Activated CD4-positive, alpha-beta T cell treated with anti-CD3 and anti-CD28 coated beads, Interleukin-2, amount 50 U/mL, for 16 hours (primary cell): ENCODE measurements at regions not wholly inside any gene's neighbourhood (a gene's known extent, or its start where the extent isn't known, plus 50 kb on each side); places are given as distances from the start of the nearest gene placed in this dataset.

Experiments
- DNase-seq: peaks from one replicate; pipeline ENCODE4 v3.0.0-alpha.2; 2020

DNA sequence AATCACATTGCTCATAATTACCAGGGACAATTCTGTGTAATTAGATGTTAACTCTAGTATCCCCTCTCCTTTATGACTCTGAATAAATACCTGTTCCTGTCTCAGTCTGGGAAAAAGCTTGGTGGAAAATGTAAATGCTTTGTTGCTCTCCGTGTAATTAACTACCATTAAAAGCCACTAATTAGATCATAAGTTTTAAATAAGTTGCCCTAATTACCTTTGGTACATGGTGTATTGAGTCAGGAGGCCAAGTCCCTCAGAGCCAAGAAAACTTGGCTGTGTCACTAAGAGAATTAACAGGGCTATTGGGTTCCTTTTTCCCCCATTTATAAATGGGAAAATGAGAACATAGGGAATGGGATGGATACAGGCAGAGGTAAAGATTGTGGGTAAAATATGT lies 617.6 kb downstream of the TLR4 start:
- DNase-seq, result no peak

DNA sequence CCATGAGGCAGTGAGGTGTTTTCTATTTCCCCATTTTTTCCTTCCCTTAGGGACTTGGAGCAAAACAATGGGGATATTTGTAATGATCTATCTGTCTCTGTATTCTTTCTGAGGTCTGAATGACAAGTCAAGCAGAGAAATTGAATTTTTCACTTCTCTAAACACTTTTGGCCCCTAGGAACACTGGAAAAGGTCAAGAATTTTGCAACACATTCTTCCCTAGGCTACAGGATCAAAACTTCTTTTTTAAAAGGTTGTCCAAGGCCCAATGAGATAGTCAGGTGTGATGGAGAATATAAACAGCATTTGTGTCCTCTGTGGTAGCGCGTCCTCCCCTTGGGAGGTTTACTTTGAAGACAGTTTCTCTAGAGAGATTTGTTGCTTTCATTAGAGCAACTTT lies 620.5 kb downstream of the TLR4 start:
- DNase-seq, result no peak

GRCh38 chr9:118325757-118326156 lies 621.6 kb downstream of the TLR4 start:
- DNase-seq, result no peak

- no peak for DNase-seq
These were observed 622.1 kb downstream of the TLR4 start for GRCh38 chr9:118326326-118326725.

DNA sequence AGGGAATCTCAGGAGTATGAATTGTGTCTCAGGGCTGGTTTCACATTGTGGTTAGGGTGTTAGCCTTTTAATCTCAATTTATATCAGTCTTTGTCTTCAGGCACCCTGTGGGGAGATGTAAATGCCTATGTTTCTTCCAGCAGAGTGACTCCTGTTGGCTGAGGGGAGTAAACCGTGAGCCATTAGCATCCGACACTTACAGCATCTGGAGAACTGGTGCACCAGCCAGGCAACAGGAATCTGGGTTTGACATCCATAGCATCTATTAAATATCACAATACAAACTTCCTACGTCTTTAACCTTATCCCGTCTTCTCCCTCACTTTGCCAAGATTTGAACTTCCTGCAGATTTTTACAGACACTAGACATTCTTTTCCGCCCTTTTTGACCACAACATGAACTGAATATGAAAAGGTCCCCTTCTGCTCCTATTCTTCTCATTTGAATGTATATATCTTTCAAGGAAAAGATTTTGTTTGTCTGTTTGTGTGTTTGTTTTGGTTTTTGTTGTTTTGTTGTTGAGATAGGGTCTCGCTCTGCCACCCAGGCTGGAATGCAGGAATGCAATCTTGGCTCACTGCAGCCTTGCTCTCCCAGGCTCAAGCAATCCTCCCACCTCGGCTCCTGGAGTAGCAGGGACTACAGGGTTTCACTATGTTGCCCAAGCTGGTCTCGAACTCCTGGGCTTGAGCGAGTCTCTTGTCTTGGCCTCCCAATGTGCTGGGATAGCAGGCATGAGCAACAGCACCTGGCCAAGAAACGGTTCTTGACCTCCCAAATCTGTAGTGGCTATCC lies 626.2 kb downstream of the TLR4 start:
- no peak for DNase-seq

- DNase-seq, result no peak
These were observed 627.4 kb downstream of the TLR4 start for GRCh38 chr9:118331622-118332045.

GRCh38 chr9:118336250-118336942 lies 632.2 kb downstream of the TLR4 start:
- DNase-seq, result no peak

DNA sequence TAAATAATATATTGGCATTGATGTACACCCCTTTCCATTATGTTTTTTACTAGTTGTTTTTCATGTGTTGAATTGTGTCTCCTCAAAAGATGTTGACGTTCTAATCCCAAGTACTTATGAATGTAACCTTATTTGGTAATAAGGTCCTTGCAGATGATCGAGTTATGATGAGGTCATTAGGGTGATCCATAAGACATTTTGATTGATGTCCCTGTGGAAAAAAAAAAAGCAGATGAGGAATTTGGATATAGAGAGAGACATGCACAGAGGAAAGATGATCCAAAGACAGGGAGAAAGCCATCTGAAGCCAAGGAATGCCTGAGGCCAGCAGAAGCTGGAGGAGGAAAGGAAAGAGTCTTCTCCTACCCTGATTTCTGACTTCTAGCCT lies 632.7 kb downstream of the TLR4 start:
- no peak for DNase-seq

DNA sequence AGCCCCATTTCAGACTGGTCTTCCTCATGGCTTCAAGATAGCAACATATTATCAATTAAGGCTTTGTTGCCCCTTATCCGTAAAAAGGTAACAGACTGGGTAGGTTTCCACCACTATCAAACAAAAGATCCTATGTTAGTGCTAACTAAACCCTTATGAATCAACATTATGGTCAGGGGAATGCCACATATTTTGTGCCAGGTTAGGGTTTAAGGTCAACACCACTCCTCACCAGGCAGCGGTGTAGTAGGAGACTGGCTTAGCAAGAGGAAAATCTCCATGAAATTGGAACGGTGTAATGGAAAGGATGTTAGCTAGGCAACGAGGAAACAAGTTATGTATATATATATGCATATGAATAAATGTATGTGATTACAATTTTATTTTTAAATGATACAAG lies 655.8 kb downstream of the TLR4 start:
- DNase-seq, result no peak

- DNase-seq, result no peak
These were observed 657.9 kb downstream of the TLR4 start for GRCh38 chr9:118362123-118362522.

GRCh38 chr9:118362596-118362995 lies 658.4 kb downstream of the TLR4 start:
- no peak for DNase-seq

DNA sequence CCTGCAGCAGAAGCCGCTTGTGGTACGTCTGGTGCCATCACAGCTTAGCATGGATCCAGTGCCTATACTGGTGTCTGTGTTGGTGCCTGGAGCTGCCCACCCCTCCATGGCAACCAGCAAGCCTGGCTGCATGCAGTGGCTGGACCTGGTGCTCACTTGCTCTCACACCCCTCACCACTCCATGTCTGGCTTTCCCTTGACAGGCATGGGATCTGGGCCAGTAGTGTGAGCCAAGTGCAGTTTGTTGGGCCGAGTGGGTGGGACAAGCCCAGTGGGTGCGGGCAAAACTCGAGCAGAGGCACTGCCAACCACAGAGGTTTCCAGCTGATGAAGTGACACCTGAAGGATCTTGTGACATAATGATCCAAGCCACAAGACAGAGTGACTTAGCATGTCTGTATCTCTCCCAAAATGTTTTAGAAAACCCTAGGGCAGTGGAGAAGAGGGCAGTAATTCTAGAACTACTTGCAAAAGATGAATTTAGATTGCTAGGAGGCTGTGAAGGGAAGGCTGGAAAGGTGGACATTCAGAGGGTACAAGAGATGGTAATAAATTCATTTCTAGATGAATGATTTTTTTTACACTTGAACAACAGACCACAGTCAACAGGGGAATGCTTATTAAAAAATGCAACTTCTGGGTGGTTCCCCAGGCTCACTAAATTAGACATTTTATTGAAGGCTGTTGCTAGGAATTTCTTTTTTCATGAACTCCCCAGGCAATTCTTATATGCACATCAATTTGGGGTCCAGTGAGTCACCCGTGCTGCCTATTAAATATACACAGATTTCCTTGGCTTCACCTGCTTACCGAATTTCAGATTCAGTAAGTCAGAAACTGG lies 660.3 kb downstream of the TLR4 start:
- no peak for DNase-seq

DNA sequence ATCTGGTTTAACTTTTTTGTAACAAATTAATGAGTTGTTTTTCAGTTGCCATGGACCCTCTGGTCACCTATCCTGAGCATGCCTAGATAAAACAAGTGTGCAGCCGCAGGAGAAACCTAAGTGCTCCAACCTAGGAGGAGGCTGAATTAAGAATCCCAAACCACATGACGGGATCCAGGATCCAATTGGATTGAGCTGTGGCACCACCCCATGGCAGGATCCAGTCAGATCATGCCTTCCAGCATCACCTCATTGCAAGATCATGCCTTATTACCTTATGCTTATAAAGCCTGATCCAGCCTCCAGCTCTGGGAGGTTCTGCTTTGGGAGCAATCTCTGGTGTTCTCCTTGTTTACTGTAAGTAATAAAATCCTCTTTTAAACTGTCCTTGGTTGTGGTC lies 662.0 kb downstream of the TLR4 start:
- no peak for DNase-seq

- no peak for DNase-seq
These were observed 663.2 kb downstream of the TLR4 start for GRCh38 chr9:118367383-118367782.

GRCh38 chr9:118384531-118385100 lies 680.4 kb downstream of the TLR4 start:
- no peak for DNase-seq

DNA sequence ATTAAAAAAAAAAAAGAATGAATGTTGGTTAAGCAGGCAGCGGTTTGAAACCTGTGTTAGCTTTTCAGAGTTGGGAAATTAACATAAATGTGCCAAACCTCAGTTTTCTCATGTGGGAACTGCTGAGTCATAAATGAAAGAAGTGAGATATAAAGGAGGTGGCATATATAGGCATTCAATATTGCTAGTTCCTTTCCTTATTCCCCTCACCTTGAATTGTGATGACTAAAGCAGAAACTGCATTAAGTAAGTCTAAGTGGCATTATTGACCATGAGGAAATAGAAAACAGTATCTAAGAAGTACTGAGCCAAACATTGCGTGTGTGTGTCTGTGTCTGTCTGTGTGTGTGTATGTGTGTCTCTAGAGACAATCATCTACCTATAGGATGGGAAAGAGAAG lies 691.2 kb downstream of the TLR4 start:
- DNase-seq, result peak; percentile 67

DNA sequence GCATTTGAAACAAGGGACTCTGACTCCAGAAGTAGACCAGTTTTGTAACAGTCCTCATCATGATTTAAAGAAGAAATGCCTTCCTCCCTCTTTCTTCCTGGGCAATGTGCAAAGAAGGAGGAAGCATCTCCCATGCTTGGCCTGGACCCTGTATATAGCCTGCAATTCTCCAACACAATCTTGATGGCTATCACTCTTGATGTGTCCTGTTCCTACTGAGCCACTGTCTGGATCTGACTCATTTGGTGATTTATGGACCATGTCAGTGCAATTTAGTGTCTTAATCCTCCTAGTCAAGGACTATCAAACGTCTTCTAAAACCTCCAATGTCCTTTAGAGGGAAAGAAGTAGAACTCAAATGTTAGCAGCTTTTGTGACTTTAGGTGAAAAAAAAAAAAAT lies 697.3 kb downstream of the TLR4 start:
- DNase-seq, result no peak

- no peak for DNase-seq
These were observed 710.5 kb downstream of the TLR4 start for GRCh38 chr9:118414676-118415075.

- peak; percentile 2 for DNase-seq
These were observed 714.8 kb downstream of the TLR4 start for GRCh38 chr9:118418887-118419565.

GRCh38 chr9:118419676-118420075 lies 715.5 kb downstream of the TLR4 start:
- no peak for DNase-seq

GRCh38 chr9:118422508-118422907 lies 718.3 kb downstream of the TLR4 start:
- no peak for DNase-seq

DNA sequence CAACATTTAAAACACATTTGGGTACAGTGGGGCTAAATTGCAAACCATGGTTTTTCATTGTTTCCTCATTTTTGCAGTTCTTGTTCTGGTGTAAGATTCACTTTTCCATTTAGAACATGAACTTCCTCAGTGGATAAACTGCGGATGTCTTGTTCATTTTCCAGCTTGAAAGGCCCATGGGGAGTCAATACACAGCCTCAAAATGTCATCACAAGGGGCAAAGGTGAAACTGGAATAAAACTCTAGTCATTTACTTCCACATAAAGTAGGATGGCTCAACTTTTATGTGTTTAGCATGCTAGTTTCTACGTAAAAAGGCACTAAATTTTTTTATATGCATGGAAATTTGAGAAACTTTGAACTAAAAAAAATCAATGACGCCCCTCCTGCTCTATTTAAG lies 718.8 kb downstream of the TLR4 start:
- DNase-seq, result no peak

DNA sequence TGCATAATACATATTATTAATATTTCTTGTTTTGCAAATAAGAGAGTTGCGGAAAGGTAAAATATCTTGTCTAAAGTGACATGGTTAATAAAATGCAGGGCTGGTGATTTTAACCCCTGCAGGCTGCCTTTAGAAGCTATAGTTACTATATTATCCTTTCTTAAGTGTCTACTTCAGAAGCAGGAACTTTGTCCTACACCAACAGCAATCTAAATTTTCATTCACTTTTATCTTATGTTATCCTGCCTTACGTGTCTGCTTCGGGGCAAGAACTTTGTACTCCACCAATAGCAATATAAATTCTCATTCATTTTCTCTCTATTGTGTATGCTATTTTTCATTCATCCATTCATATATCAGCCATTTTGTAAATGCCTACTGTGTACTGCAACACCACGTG lies 719.5 kb downstream of the TLR4 start:
- DNase-seq, result no peak
